H9 (cell line): ENCODE measurements at regions not wholly inside any gene's neighbourhood (a gene's known extent, or its start where the extent isn't known, plus 50 kb on each side); places are given as distances from the start of the nearest gene placed in this dataset.

Source experiments
- DNase-seq: peaks from one replicate; pipeline ENCODE4 v3.0.0-alpha.2; 2017
- H2AFZ ChIP-seq: one replicate; pipeline ENCODE4 v1.6.1; 2013; ENCODE audit warnings: mild to moderate bottlenecking, low read length, control low read depth, moderate library complexity
- H2AK5ac ChIP-seq: 2 replicates; pipeline ENCODE4 v1.6.1; 2013; ENCODE audit warnings: low read length, control low read depth, mixed read lengths; ENCODE audit not compliant: insufficient read length
- H2BK120ac ChIP-seq: one replicate; pipeline ENCODE4 v1.6.1; 2013; ENCODE audit warnings: low read depth, mild to moderate bottlenecking, low read length, control low read depth, inconsistent platforms; ENCODE audit not compliant: poor library complexity, severe bottlenecking
- H2BK12ac ChIP-seq: 2 replicates; pipeline ENCODE4 v1.6.1; 2013; ENCODE audit warnings: low read length, control low read depth, mixed read lengths, low read depth; ENCODE audit not compliant: insufficient read length
- H2BK15ac ChIP-seq: 2 replicates; pipeline ENCODE4 v1.6.1; 2013; ENCODE audit warnings: low read depth, low read length, control low read depth
- H2BK20ac ChIP-seq: one replicate; pipeline ENCODE4 v1.6.1; 2013; ENCODE audit warnings: low read depth, mild to moderate bottlenecking, low read length, control low read depth, inconsistent platforms; ENCODE audit not compliant: poor library complexity, severe bottlenecking
- H2BK5ac ChIP-seq: 2 replicates; pipeline ENCODE4 v1.6.1; 2013; ENCODE audit warnings: low read length, control low read depth, mixed read lengths; ENCODE audit not compliant: insufficient read length
- H3K14ac ChIP-seq: 2 replicates; pipeline ENCODE4 v1.6.1; 2013; ENCODE audit warnings: low read length, control low read depth; ENCODE audit not compliant: insufficient read depth
- H3K18ac ChIP-seq: 2 replicates; pipeline ENCODE4 v1.6.1; 2013; ENCODE audit warnings: low read depth, mild to moderate bottlenecking, mixed read lengths, low read length, control low read depth; ENCODE audit not compliant: insufficient read length
- H3K23ac ChIP-seq: 2 replicates; pipeline ENCODE4 v1.6.1; 2013; ENCODE audit warnings: low read length, control low read depth, mixed read lengths, low read depth; ENCODE audit not compliant: insufficient read length
- H3K23me2 ChIP-seq: 2 replicates; pipeline ENCODE4 v1.6.1; 2013; ENCODE audit warnings: low read depth, mild to moderate bottlenecking, mixed read lengths, low read length, control low read depth; ENCODE audit not compliant: insufficient read length, poor library complexity, severe bottlenecking
- H3K27ac ChIP-seq: 2 replicates; pipeline ENCODE4 v1.5.1; 2013; ENCODE audit warnings: low read length, control low read depth, mixed read lengths, low read depth; ENCODE audit not compliant: insufficient read length
- H3K27me3 ChIP-seq: 2 replicates; pipeline ENCODE4 v1.6.1; 2013; ENCODE audit warnings: low read length, control low read depth, inconsistent platforms; ENCODE audit not compliant: insufficient read depth
- H3K4ac ChIP-seq: 2 replicates; pipeline ENCODE4 v1.6.1; 2013; ENCODE audit warnings: low read depth, mild to moderate bottlenecking, control low read depth, inconsistent platforms, low read length, moderate library complexity
- H3K4me1 ChIP-seq: 2 replicates; pipeline ENCODE4 v1.6.1; 2013; ENCODE audit warnings: low read length, control low read depth, inconsistent platforms; ENCODE audit not compliant: insufficient read depth
- H3K4me2 ChIP-seq: 2 replicates; pipeline ENCODE4 v1.6.1; 2013; ENCODE audit warnings: low read length, control low read depth, mixed read lengths; ENCODE audit not compliant: insufficient read length, insufficient read depth
- H3K56ac ChIP-seq: 2 replicates; pipeline ENCODE4 v1.6.1; 2013; ENCODE audit warnings: low read depth, mild to moderate bottlenecking, mixed read lengths, low read length, control low read depth; ENCODE audit not compliant: insufficient read length
- H3K79me1 ChIP-seq: 2 replicates; pipeline ENCODE4 v1.6.1; 2013; ENCODE audit warnings: low read depth, mild to moderate bottlenecking, moderate library complexity, low read length, control low read depth, inconsistent platforms; ENCODE audit not compliant: insufficient read depth, poor library complexity, severe bottlenecking
- H3K79me2 ChIP-seq: 2 replicates; pipeline ENCODE4 v1.6.1; 2013; ENCODE audit warnings: low read length, control low read depth, inconsistent platforms; ENCODE audit not compliant: insufficient read depth
- H3K9ac ChIP-seq: 2 replicates; pipeline ENCODE4 v1.6.1; 2013; ENCODE audit warnings: low read length, control low read depth, mixed read lengths; ENCODE audit not compliant: insufficient read length; ENCODE audit errors: extremely low read depth
- H3K9me3 ChIP-seq: one replicate; pipeline ENCODE4 v1.6.1; 2013; ENCODE audit warnings: low read depth, low read length, inconsistent platforms; ENCODE audit not compliant: control insufficient read depth
- H3T11ph ChIP-seq: one replicate; pipeline ENCODE4 v1.6.1; 2013; ENCODE audit warnings: mild to moderate bottlenecking, low read length, control low read depth, inconsistent platforms
- H4K20me1 ChIP-seq: one replicate; pipeline ENCODE4 v1.6.1; 2013; ENCODE audit not compliant: control insufficient read depth, insufficient read length, insufficient read depth
- H4K5ac ChIP-seq: 2 replicates; pipeline ENCODE4 v1.6.1; 2013; ENCODE audit warnings: low read depth, mild to moderate bottlenecking, mixed read lengths, low read length, control low read depth; ENCODE audit not compliant: insufficient read length
- H4K8ac ChIP-seq: replicated peaks from 2 replicates; pipeline ENCODE4 v1.6.1; 2013; ENCODE audit warnings: low read length, control low read depth, mixed read lengths, low read depth; ENCODE audit not compliant: insufficient read length
- H4K91ac ChIP-seq: 2 replicates; pipeline ENCODE4 v1.6.1; 2013; ENCODE audit warnings: low read depth, mild to moderate bottlenecking, moderate library complexity, mixed read lengths, low read length, control low read depth; ENCODE audit not compliant: insufficient read length
- H3K27ac Mint-ChIP-seq, 3 experiments: 2 replicates in 2 of 3; 3 replicates in 1 of 3; pipeline ENCODE4 v1.8.0; 2020 to 2021; ENCODE audit warnings: mixed read lengths in 3 of 3, mild to moderate bottlenecking in 1 of 3, moderate library complexity in 1 of 3
- H3K27me3 Mint-ChIP-seq: 2 replicates; pipeline ENCODE4 v1.8.0; 2021; ENCODE audit warnings: low read depth, mild to moderate bottlenecking, moderate library complexity, mixed read lengths
- H3K36me3 Mint-ChIP-seq, 3 experiments: 2 replicates in 2 of 3; 3 replicates in 1 of 3; pipeline ENCODE4 v1.8.0; 2020 to 2021; ENCODE audit warnings: low read depth in 3 of 3, mixed read lengths in 3 of 3; ENCODE audit not compliant: insufficient read depth in 1 of 3
- H3K4me1 Mint-ChIP-seq, 2 experiments: 2 replicates each; pipeline ENCODE4 v1.8.0; 2020; ENCODE audit warnings: mixed read lengths in 2 of 2
- H3K4me3 Mint-ChIP-seq, 2 experiments: 2 replicates in 1 of 2; 3 replicates in 1 of 2; pipeline ENCODE4 v1.8.0; 2020 to 2021; ENCODE audit warnings: mild to moderate bottlenecking in 2 of 2, mixed read lengths in 2 of 2, moderate library complexity in 1 of 2
- H3K9me3 Mint-ChIP-seq, 2 experiments: 2 replicates in 1 of 2; 3 replicates in 1 of 2; pipeline ENCODE4 v1.8.0; 2020; ENCODE audit warnings: mild to moderate bottlenecking in 2 of 2, mixed read lengths in 2 of 2, moderate library complexity in 1 of 2
- CTCF ChIP-seq: fragments of 200-600 bp; sonication (generic); conservative IDR thresholded peaks from 3 replicates; pipeline ENCODE4 v1.8.0; 2021; ENCODE audit warnings: antibody characterized with exemption, mild to moderate bottlenecking
- WGBS: extraction: QIAGEN DNeasy Blood & Tissue Kit; methylation state at CpG from one replicate; pipeline ENCODE4 v1.1.7; 2013; ENCODE audit warnings: missing lambda C conversion rate, low lambda C conversion rate, mixed read lengths; ENCODE audit not compliant: insufficient read length; ENCODE audit errors: extremely low coverage; 5-methylcytosine and 5-hydroxymethylcytosine counted together

DNA sequence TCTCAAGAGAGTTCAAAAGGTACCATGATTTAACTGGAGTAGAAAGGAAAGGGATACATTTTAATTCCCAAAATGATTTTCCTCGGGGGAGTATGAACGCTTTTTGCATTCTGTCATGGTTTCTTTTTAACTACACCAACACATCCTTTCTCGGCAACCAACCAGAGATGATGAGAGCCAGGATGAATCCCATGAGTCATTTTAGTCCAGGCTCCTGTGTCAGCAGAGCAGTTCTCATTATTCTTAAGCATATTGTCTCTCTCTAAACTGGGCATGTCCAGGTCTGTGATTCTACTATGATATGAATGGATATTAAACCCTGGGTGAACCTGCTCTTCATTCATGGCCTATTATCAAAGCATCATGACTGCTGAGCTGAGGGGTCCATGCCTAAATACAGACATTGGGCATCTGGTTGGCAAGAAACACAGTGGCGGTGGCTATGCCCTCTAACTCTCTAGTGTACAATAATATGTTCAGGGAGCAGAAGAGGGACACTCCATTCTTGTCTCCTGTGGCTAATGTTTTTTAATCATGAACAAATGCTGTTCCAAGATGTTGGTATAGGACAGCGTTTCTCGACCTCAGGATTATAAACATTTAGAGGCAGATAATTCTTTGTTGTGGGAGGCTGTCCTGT lies 124.3 kb upstream of the ESRRG start:
- Histone ChIP-seq H3K18ac (no peak overlapping the region), H4K5ac (no peak overlapping the region), H3K79me1 (no peaks in the 10 kb centered on the region), H3K79me2 (no peaks in the 10 kb centered on the region), H3K23ac (no peak overlapping the region), H2BK20ac (no peak overlapping the region), H2BK15ac (no peak overlapping the region), H2AFZ (no peak overlapping the region), H3K4me2 (no peak overlapping the region), H2AK5ac (no peak overlapping the region), H3K27me3 (no peaks in the 10 kb centered on the region), H3K4me1 (no peaks in the 10 kb centered on the region), H2BK120ac (no peak overlapping the region), H3T11ph (no peak overlapping the region), H2BK5ac (no peak overlapping the region), H4K20me1 (no peaks in the 10 kb centered on the region), H3K23me2 (no peaks in the 10 kb centered on the region), H3K14ac (no peak overlapping the region), H3K56ac (no peak overlapping the region), H3K9ac (no peak overlapping the region), H3K9me3 (no peaks in the 10 kb centered on the region), H4K91ac (no peak overlapping the region), H4K8ac (no peak overlapping the region), H2BK12ac (no peak overlapping the region), H3K27ac (no peak overlapping the region), H3K4ac (no peak overlapping the region)
- no CpG with 5 or more reads among the region's 6 CpGs for WGBS
- no peaks in the 10 kb centered on the region for H3K9me3 Mint-ChIP-seq
- peaks cover 3% of the 10 kb centered on the region in 2 experiments for H3K4me1 Mint-ChIP-seq
- H3K27me3 Mint-ChIP-seq = no peaks in the 10 kb centered on the region
- no peak for DNase-seq
- no peak overlapping the region for H3K4me3 Mint-ChIP-seq
- no peaks in the 10 kb centered on the region for H3K36me3 Mint-ChIP-seq
- TF ChIP-seq CTCF = no peak
- no peak overlapping the region for H3K27ac Mint-ChIP-seq
